Activated CD8-positive, alpha-beta T cell treated with anti-CD3 and anti-CD28 coated beads, Interleukin-2, amount 10 ng/mL, durations not matched to agents 7 days and 5 days (primary cell): ENCODE measurements at regions not wholly inside any gene's neighbourhood (a gene's known extent, or its start where the extent isn't known, plus 50 kb on each side); places are given as distances from the start of the nearest gene placed in this dataset.
"Not testable (repeated sequence)": the region's sequence is repeated elsewhere in the genome, so short reads cannot be mapped to it uniquely, and the experiment has no call there.

ENCODE experiments used
- ATAC-seq: fragments of 150-1000 bp; cut with Tn5 transposase; one replicate; pipeline ENCODE4 v1.10.0; 2021; ENCODE audit warnings: moderate library complexity
- CTCF ChIA-PET: fragments of 350-600 bp; sonication (Branson Sonifier 250); formaldehyde crosslinking; loops from one replicate; lab custom pipeline; 2021; ENCODE audit warnings: antibody characterized with exemption; lab: Charles Lee
- POLR2A ChIA-PET: fragments of 350-600 bp; sonication (Branson Sonifier 250); formaldehyde crosslinking; loops from one replicate; lab custom pipeline; 2021; ENCODE audit warnings: antibody characterized with exemption; lab: Charles Lee
- DNase-seq: peaks from one replicate; pipeline ENCODE4 v3.0.0-alpha.2; 2020
- H3K27ac Mint-ChIP-seq: one replicate; pipeline ENCODE4 v1.8.0; 2021; ENCODE audit warnings: mild to moderate bottlenecking, mixed read lengths
- H3K27me3 Mint-ChIP-seq: one replicate; pipeline ENCODE4 v1.8.0; 2021; ENCODE audit warnings: low read depth, mixed read lengths
- H3K36me3 Mint-ChIP-seq: one replicate; pipeline ENCODE4 v1.8.0; 2021; ENCODE audit warnings: low read depth, mixed read lengths
- H3K4me1 Mint-ChIP-seq: one replicate; pipeline ENCODE4 v1.8.0; 2021; ENCODE audit warnings: low read depth, mixed read lengths
- H3K4me3 Mint-ChIP-seq: one replicate; pipeline ENCODE4 v1.8.0; 2021; ENCODE audit warnings: mild to moderate bottlenecking, mixed read lengths
- H3K9me3 Mint-ChIP-seq: one replicate; pipeline ENCODE4 v1.8.0; 2022; ENCODE audit warnings: mixed read lengths; ENCODE audit not compliant: insufficient read depth

DNA sequence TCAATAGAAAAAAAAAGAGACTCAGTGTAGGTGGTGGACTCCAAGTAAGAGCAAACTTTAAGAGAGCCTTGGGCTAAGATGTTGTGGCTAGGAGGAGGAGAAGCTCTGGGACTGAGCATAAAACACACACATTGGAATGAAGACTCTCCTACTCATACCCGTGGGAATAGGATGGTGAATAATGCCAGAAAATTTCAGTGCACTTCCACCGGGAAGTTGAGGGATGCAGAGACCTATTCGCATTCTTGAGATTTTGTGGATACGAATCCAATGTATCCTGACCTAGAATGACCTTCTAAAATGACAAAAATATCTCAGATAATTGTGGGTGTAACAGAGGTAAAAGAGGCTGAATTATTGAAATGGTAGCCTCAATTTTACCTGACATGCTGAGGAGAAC is 388.7 kb upstream of the SGO1 start:
- POLR2A ChIA-PET = no interaction called here
- H3K9me3 Mint-ChIP-seq = peaks cover 7% of the 10 kb centered on the region
- ATAC-seq (no peak), DNase-seq (no peak)
- H3K4me3 Mint-ChIP-seq = no peak overlapping the region
- no peaks in the 10 kb centered on the region for H3K4me1 Mint-ChIP-seq
- H3K27ac Mint-ChIP-seq = no peak overlapping the region
- H3K27me3 Mint-ChIP-seq = no peaks in the 10 kb centered on the region
- H3K36me3 Mint-ChIP-seq = no peaks in the 10 kb centered on the region
- CTCF ChIA-PET = no interaction called here

DNA sequence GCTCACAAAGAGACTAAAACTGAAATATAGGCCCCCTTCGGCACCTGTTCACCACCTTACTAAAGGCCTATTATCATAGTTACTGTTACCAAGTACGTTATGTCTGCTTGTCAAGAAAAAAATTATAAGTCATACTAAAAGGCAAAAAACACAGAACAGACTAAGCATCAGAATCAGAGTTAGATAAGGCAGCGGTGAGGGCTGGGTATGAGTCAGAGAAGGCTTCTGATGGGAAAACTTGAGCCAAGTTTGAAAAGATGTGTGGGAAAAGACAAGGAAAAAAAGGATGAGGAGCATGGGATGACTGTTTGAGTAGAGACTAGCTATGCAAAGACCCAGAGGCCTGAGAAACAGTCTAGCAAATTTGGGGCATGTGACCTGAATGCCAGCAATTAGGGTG is 387.2 kb upstream of the SGO1 start:
- no peak for DNase-seq
- Mint-ChIP-seq H3K27ac (no peak overlapping the region), H3K27me3 (no peaks in the 10 kb centered on the region), H3K36me3 (no peaks in the 10 kb centered on the region), H3K4me1 (no peaks in the 10 kb centered on the region), H3K4me3 (no peak overlapping the region), H3K9me3 (peaks cover 7% of the 10 kb centered on the region)
- ChIA-PET CTCF (no interaction called here), POLR2A (no interaction called here)
- ATAC-seq = no peak

- Mint-ChIP-seq H3K27ac (no peak overlapping the region), H3K4me3 (no peak overlapping the region), H3K9me3 (peaks cover 7% of the 10 kb centered on the region), H3K27me3 (no peaks in the 10 kb centered on the region), H3K36me3 (no peaks in the 10 kb centered on the region), H3K4me1 (no peaks in the 10 kb centered on the region)
- no peak for ATAC-seq
- no peak for DNase-seq
- ChIA-PET POLR2A (no interaction called here), CTCF (no interaction called here)
Observed at GRCh38 chr3:20572473-20572872, 386.5 kb upstream of the SGO1 start.

DNA sequence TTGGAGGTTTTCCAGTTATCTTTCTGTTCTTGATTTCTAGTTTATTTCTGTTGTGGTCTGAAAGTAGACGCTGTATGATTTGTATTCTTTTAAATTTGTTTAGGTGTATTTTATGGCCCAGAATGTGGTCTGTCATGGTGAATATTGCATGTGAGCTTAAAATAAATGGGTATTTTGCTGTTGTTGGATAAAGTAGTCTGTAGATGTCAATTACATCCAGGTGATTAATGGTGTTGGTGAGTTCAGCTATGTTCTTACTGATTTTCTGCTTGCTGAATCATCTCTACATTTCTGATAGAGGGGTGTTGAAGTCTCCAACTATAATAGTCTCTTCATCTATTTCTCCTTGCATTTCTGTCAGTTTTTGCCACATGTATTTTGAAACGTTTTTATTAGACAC is 383.3 kb upstream of the SGO1 start:
- POLR2A ChIA-PET = no interaction called here
- ATAC-seq (no peak), DNase-seq (no peak)
- Mint-ChIP-seq H3K4me1 (no peaks in the 10 kb centered on the region), H3K4me3 (no peak overlapping the region), H3K9me3 (peaks cover 12% of the 10 kb centered on the region), H3K27me3 (no peaks in the 10 kb centered on the region), H3K36me3 (no peaks in the 10 kb centered on the region), H3K27ac (no peak overlapping the region)
- CTCF ChIA-PET = no interaction called here

DNA sequence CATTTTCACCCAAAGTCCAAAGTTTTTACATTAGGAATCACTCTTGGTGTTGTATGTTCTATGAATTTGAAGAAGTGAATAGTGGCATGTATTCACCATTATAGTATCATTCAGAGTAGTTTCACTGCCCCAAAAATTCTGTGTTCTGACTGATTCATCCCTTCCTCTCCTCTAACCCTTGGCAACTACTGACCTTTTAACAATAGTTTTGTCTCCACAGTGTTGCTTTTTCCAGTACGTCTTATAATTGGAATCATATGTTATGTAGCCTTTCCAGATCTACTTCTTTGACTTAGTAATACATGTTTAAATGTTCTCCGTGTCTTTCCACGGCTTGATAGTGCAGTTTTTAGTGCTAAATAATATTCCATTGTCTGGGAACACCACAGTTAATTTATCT is 379.0 kb upstream of the SGO1 start:
- peaks cover 17% of the 10 kb centered on the region for H3K9me3 Mint-ChIP-seq
- no peak for ATAC-seq
- no peaks in the 10 kb centered on the region for H3K36me3 Mint-ChIP-seq
- POLR2A ChIA-PET = no interaction called here
- CTCF ChIA-PET = no interaction called here
- H3K27me3 Mint-ChIP-seq = no peaks in the 10 kb centered on the region
- H3K4me1 Mint-ChIP-seq = no peaks in the 10 kb centered on the region
- H3K4me3 Mint-ChIP-seq = no peak overlapping the region
- DNase-seq = no peak
- no peak overlapping the region for H3K27ac Mint-ChIP-seq

- ChIA-PET POLR2A (no interaction called here), CTCF (no interaction called here)
- no peak overlapping the region for H3K27ac Mint-ChIP-seq
- H3K9me3 Mint-ChIP-seq = peaks cover 17% of the 10 kb centered on the region
- H3K27me3 Mint-ChIP-seq = no peaks in the 10 kb centered on the region
- H3K4me3 Mint-ChIP-seq = no peak overlapping the region
- no peaks in the 10 kb centered on the region for H3K36me3 Mint-ChIP-seq
- ATAC-seq = no peak
- no peaks in the 10 kb centered on the region for H3K4me1 Mint-ChIP-seq
- no peak for DNase-seq
Observed at GRCh38 chr3:20563985-20564384, 378.0 kb upstream of the SGO1 start.

GRCh38 chr3:20563251-20563650 is 377.2 kb upstream of the SGO1 start:
- DNase-seq = no peak
- no peaks in the 10 kb centered on the region for H3K27me3 Mint-ChIP-seq
- peaks cover 17% of the 10 kb centered on the region for H3K9me3 Mint-ChIP-seq
- H3K36me3 Mint-ChIP-seq = no peaks in the 10 kb centered on the region
- no peak overlapping the region for H3K4me3 Mint-ChIP-seq
- ChIA-PET POLR2A (no interaction called here), CTCF (no interaction called here)
- H3K4me1 Mint-ChIP-seq = no peaks in the 10 kb centered on the region
- H3K27ac Mint-ChIP-seq = no peak overlapping the region
- no peak for ATAC-seq

- no peaks in the 10 kb centered on the region for H3K4me1 Mint-ChIP-seq
- H3K9me3 Mint-ChIP-seq = peaks cover 14% of the 10 kb centered on the region
- H3K27ac Mint-ChIP-seq = no peak overlapping the region
- no peak overlapping the region for H3K4me3 Mint-ChIP-seq
- CTCF ChIA-PET = no interaction called here
- H3K27me3 Mint-ChIP-seq = no peaks in the 10 kb centered on the region
- DNase-seq = no peak
- ATAC-seq = no peak
- POLR2A ChIA-PET = no interaction called here
- no peaks in the 10 kb centered on the region for H3K36me3 Mint-ChIP-seq
Observed at GRCh38 chr3:20561166-20561565, 375.2 kb upstream of the SGO1 start.

GRCh38 chr3:20560446-20560845 is 374.4 kb upstream of the SGO1 start:
- DNase-seq, H3K36me3 Mint-ChIP-seq, H3K4me3 Mint-ChIP-seq, CTCF ChIA-PET, H3K27me3 Mint-ChIP-seq, H3K4me1 Mint-ChIP-seq, H3K27ac Mint-ChIP-seq, POLR2A ChIA-PET, ATAC-seq: not testable (repeated sequence)
- H3K9me3 Mint-ChIP-seq = peaks cover 12% of the 10 kb centered on the region

DNA sequence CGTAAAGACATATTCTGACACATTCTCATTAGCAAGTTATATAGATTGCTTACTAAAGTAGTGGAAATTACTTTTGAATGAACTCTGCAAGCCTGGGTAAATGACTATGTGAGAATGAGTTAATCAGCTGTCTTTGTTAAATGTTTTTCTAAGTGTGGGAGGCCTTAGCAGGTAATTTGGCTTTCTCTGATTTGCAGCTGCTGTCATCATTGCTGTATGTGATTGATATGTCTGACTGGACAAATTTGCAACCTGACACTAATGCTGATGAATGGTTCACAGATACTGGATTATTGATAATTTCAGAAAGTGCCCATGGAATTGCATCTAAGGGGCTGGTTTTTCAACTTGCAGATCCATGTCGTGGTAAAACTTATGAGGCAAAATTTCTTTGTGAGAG is 372.2 kb upstream of the SGO1 start:
- Mint-ChIP-seq H3K36me3 (no peaks in the 10 kb centered on the region), H3K27me3 (no peaks in the 10 kb centered on the region), H3K9me3 (peaks cover 5% of the 10 kb centered on the region), H3K4me3 (no peak overlapping the region), H3K4me1 (no peaks in the 10 kb centered on the region), H3K27ac (no peak overlapping the region)
- ChIA-PET POLR2A (no interaction called here), CTCF (no interaction called here)
- no peak for ATAC-seq
- no peak for DNase-seq

GRCh38 chr3:20556661-20557060 is 370.7 kb upstream of the SGO1 start:
- H3K4me3 Mint-ChIP-seq = no peak overlapping the region
- ATAC-seq = no peak
- no peaks in the 10 kb centered on the region for H3K36me3 Mint-ChIP-seq
- no peak overlapping the region for H3K27ac Mint-ChIP-seq
- CTCF ChIA-PET = no interaction called here
- POLR2A ChIA-PET = no interaction called here
- H3K9me3 Mint-ChIP-seq = no peaks in the 10 kb centered on the region
- H3K27me3 Mint-ChIP-seq = no peaks in the 10 kb centered on the region
- no peak for DNase-seq
- no peaks in the 10 kb centered on the region for H3K4me1 Mint-ChIP-seq

DNA sequence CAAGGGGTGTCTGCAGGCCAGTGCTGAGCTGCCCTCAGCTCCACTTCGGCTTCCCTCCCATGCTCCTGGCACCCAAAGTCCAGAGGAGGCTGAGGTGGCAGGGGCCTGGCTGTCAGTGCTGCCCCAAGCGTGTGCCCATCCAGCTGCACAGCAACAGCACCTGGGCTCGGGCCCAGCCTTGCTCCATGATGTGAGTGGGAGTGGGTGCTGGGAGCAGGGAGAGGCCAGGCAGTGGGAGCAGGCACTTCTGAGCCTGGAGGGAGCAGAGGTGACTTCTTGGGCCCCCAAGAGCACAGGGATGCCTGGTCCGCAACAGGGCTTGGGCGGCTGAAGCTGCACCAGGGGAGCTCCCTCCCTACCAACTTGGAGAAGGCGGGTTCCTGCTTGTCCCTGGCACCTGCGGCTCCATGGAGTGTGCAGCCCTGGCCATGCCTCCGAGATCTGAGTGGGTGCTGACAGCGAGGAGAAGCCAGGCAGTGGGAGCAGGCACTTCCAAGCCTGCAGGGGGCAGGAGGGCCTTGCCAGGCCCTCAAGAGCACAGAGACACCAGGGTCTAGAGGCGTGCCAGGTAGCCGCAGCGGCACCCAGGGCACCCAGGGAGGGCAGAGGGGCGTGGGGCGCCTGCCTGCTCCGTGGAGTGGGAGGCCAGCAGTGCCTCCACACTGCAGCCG is 366.7 kb upstream of the SGO1 start:
- no peaks in the 10 kb centered on the region for H3K36me3 Mint-ChIP-seq
- DNase-seq (no peak), ATAC-seq (no peak)
- H3K27ac Mint-ChIP-seq = no peak overlapping the region
- ChIA-PET CTCF (no interaction called here), POLR2A (no interaction called here)
- no peaks in the 10 kb centered on the region for H3K4me1 Mint-ChIP-seq
- no peaks in the 10 kb centered on the region for H3K27me3 Mint-ChIP-seq
- H3K4me3 Mint-ChIP-seq = no peak overlapping the region
- no peaks in the 10 kb centered on the region for H3K9me3 Mint-ChIP-seq
